ENCODE measurements at regions not wholly inside any gene's neighbourhood (a gene's known extent, or its start where the extent isn't known, plus 50 kb on each side); places are given as distances from the start of the nearest gene placed in this dataset.

DNA sequence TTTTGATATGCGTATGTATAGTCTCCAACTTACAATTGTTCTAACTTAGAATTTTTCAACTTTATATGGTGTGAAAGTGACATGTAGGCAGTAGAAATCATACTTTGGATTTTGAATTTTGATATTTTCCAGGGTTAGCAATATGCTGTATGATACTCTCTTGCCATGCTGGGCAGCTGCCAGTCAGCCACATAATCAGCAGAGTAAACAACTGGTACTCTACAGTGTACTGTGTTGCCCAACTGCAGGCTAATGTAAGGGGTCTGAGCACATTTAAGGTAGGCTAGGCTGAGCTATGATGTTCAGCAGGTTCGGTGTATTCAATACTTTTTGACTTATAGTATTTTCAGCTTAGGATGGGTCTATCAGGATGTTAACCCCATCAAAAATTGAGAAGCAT lies 52.0 kb upstream of the RYK start:
- whole genome bisulfite sequencing, 5 donors = 36 to 78% (median 72%) methylated on average over 2 of the region's 2 CpGs
- TF ChIP-seq POLR2AphosphoS5 (IDR thresholded peaks at IDR 0.05) (no peak), POLR2A (IDR thresholded peaks at IDR 0.05) (no peak), EP300 (IDR thresholded peaks at IDR 0.05) (no peak)
- TF ChIP-seq, protein P1, sequence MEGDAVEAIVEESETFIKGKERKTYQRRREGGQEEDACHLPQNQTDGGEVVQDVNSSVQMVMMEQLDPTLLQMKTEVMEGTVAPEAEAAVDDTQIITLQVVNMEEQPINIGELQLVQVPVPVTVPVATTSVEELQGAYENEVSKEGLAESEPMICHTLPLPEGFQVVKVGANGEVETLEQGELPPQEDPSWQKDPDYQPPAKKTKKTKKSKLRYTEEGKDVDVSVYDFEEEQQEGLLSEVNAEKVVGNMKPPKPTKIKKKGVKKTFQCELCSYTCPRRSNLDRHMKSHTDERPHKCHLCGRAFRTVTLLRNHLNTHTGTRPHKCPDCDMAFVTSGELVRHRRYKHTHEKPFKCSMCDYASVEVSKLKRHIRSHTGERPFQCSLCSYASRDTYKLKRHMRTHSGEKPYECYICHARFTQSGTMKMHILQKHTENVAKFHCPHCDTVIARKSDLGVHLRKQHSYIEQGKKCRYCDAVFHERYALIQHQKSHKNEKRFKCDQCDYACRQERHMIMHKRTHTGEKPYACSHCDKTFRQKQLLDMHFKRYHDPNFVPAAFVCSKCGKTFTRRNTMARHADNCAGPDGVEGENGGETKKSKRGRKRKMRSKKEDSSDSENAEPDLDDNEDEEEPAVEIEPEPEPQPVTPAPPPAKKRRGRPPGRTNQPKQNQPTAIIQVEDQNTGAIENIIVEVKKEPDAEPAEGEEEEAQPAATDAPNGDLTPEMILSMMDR (IDR thresholded peaks at IDR 0.05) = no peak

DNA sequence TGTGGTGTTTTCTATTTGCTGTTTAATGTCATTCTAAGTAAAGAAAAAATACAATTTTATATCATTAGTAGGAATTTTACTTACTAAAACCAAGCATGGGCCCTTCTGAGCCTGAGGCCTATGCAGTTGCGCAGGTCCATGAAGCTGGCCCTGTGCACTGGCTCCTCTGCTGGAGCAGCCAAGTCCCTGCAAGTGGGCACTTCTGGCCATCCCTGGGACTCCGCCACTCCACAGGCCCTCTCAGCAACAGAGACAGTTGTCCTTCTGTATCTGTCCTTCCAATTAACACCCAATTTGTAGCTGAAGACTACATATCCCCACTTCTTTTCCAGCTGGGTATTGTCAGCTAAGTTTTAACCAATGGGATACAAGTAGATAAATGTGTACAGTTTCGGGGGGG lies 49.9 kb upstream of the RYK start:
- no peaks in the 10 kb centered on the region for H3K27me3 ChIP-seq
- no peak overlapping the region for H3K4me3 ChIP-seq
- H3K9me3 ChIP-seq = no peaks in the 10 kb centered on the region
- WGBS, 5 donors = 77 to 98% (median 92%) methylated on average over 3 of the region's 3 CpGs
- peaks cover 0 to 4% (median 0%) of the 10 kb centered on the region in 4 donors for H3K4me1 ChIP-seq
- no peak overlapping the region for H3K27ac ChIP-seq
- no peaks in the 10 kb centered on the region for H3K36me3 ChIP-seq
- intact Hi-C loops (cut with DNase I; ENCODE audit: low total_unique reads) = no loop called here
- DNase-seq = no peak
- TF ChIP-seq POLR2A (IDR thresholded peaks at IDR 0.05) (no peak), EP300 (IDR thresholded peaks at IDR 0.05) (no peak), POLR2AphosphoS5 (IDR thresholded peaks at IDR 0.05) (no peak)
- TF ChIP-seq, protein P1 (IDR thresholded peaks at IDR 0.05) = no peak

More for the DNA sequence above, 52.0 kb upstream of the RYK start:
- no peaks in the 10 kb centered on the region for H3K9me3 ChIP-seq
- no peaks in the 10 kb centered on the region for H3K36me3 ChIP-seq
- H3K27me3 ChIP-seq = no peaks in the 10 kb centered on the region
- H3K4me1 ChIP-seq = peaks cover 0 to 4% (median 0%) of the 10 kb centered on the region in 4 donors
- no peak overlapping the region for H3K4me3 ChIP-seq
- intact Hi-C loops (cut with DNase I; ENCODE audit: low total_unique reads) = no loop called here
- H3K27ac ChIP-seq = no peak overlapping the region
- DNase-seq = peak in 1 of 2 donors; percentile 74
